ENCODE measurements at regions not wholly inside any gene's neighbourhood (a gene's known extent, or its start where the extent isn't known, plus 50 kb on each side); places are given as distances from the start of the nearest gene placed in this dataset.

- Histone ChIP-seq H2BK12ac (ENCODE audit: low read depth, low read length) (no peak overlapping the region), H2AK5ac (ENCODE audit: low read depth, low read length) (no peak overlapping the region), H3K9ac (replicated peaks in 1 of 4; ENCODE audit: extremely low read depth in 1 of 4, low read depth in 3 of 4, low read length in 3 of 4) (no peak overlapping the region), H3K36me3 (ENCODE audit: control insufficient read depth in 2 of 4, insufficient read depth in 4 of 4, low read length in 3 of 4) (no peaks in the 10 kb centered on the region; a peak in 1 of 8 replicates), H3K4me3 (ENCODE audit: extremely low read depth in 1 of 4, insufficient read depth in 2 of 4, low read depth in 3 of 4, low read length in 4 of 4) (no peak overlapping the region), H3K27ac (ENCODE audit: low read depth, low read length) (no peak overlapping the region), H3K56ac (replicated peaks; ENCODE audit: insufficient read length, low read depth, low read length) (no peak overlapping the region), H3K4me2 (ENCODE audit: insufficient read depth in 1 of 2, low read depth in 2 of 2, low read length in 2 of 2) (no peak overlapping the region), H4K20me1 (replicated peaks in 1 of 2; ENCODE audit: control insufficient read depth in 1 of 2, insufficient read depth in 2 of 2, low read length in 2 of 2) (peaks cover 0 to 8% of the 10 kb centered on the region in 2 experiments), H4K5ac (ENCODE audit: insufficient read length, low read depth, low read length) (no peak overlapping the region), H3K14ac (ENCODE audit: insufficient read length) (no peak overlapping the region), H3K4ac (replicated peaks; ENCODE audit: insufficient read length, low read depth, low read length) (no peak overlapping the region), H3K4me1 (replicated peaks in 1 of 4; ENCODE audit: control insufficient read depth in 3 of 4, insufficient read depth in 4 of 4, low read length in 3 of 4) (peaks cover 0 to 4% (median 0%) of the 10 kb centered on the region in 4 experiments; a peak in 1 of 7 replicates), H4K91ac (replicated peaks; ENCODE audit: insufficient read length, low read length) (no peak overlapping the region), H3K18ac (ENCODE audit: extremely low read depth, low read length) (no peak overlapping the region), H3K79me2 (ENCODE audit: control insufficient read depth in 1 of 2, insufficient read depth in 2 of 2, low read length in 2 of 2) (no peaks in the 10 kb centered on the region), H2BK15ac (ENCODE audit: low read length) (no peak overlapping the region), H3K23ac (ENCODE audit: insufficient read length) (no peak overlapping the region), H3K23me2 (ENCODE audit: low read depth, low read length) (peaks cover 7% of the 10 kb centered on the region; the same call in 1 of the 2 replicates), H2BK120ac (replicated peaks; ENCODE audit: low read depth, low read length) (no peak overlapping the region), H3K27me3 (replicated peaks in 1 of 4; ENCODE audit: control insufficient read depth in 3 of 4, extremely low read depth in 1 of 4, insufficient read depth in 3 of 4, low read length in 3 of 4) (no peaks in the 10 kb centered on the region), H2BK5ac (ENCODE audit: low read depth, low read length) (no peak overlapping the region), H4K8ac (ENCODE audit: extremely low read depth, insufficient read depth, low read length) (no peak overlapping the region), H2BK20ac (ENCODE audit: low read length) (no peak overlapping the region), H3K79me1 (ENCODE audit: low read depth, low read length) (0 out of 2 replicates have a peak, but pooled peaks cover 2% of the 10 kb centered on the region), H3K9me3 (ENCODE audit: insufficient read depth in 2 of 2, low read depth in 1 of 2, low read length in 1 of 2) (0 out of 4 replicates have a peak, but pooled peaks cover 0 to 3% of the 10 kb centered on the region in 2 experiments), H2AFZ (ENCODE audit: low read length) (no peak overlapping the region)
- DNase-seq (ENCODE audit: low read depth in 1 of 2, low spot score in 2 of 2), result no peak
- POLR2A ChIA-PET (ENCODE audit: partially characterized antibody), result interaction anchor here (1.5 kb wide), 1 partner anchor 115 kb away, joined by 3 read pairs; no protein-coding TSS in a partner anchor
- no peak for TF ChIP-seq MAFK (IDR thresholded peaks at IDR 0.05; ENCODE audit: low read depth, low read length)
- no peak for TF ChIP-seq RBBP5 (IDR thresholded peaks at IDR 0.05; ENCODE audit: borderline replicate concordance, low read depth, low read length)
- no peak for TF ChIP-seq CHD2 (IDR thresholded peaks at IDR 0.05; ENCODE audit: low read length)
- TF ChIP-seq CBX8 (IDR thresholded peaks at IDR 0.05; ENCODE audit: borderline replicate concordance, low read depth, low read length), result no peak
- TF ChIP-seq NANOG (IDR thresholded peaks at IDR 0.05; ENCODE audit: insufficient read depth, low read depth, low read length, poor library complexity, severe bottlenecking), result no peak
- TF ChIP-seq JUND (IDR thresholded peaks at IDR 0.05; ENCODE audit: low read length), result no peak
- no peak for TF ChIP-seq NRF1 (IDR thresholded peaks at IDR 0.05; ENCODE audit: low read depth, low read length)
- no peak for TF ChIP-seq SAP30 (IDR thresholded peaks at IDR 0.05; ENCODE audit: insufficient read depth, insufficient replicate concordance, low read length)
- no peak for TF ChIP-seq KDM4A (IDR thresholded peaks at IDR 0.05; ENCODE audit: low read depth, low read length, severe bottlenecking)
- WGBS, 2 experiments (ENCODE audit: extremely low coverage in 1 of 2, insufficient coverage in 1 of 2, insufficient read length in 1 of 2, insufficient replicate concordance in 2 of 2, low coverage in 1 of 2, low lambda C conversion rate in 2 of 2, missing lambda C conversion rate in 1 of 2), result 96% methylated on average over 6 of the region's 6 CpGs; no CpG with 5 or more reads in 1 of the 2 experiments
- no peak for FAIRE-seq
- CTCF ChIA-PET (ENCODE audit: partially characterized antibody), result interaction anchor here (0.8 kb wide), 1 partner anchor 133 kb away, joined by 3 read pairs; no protein-coding TSS in a partner anchor
Observed at GRCh38 chr2:6755456-6755855, 110.3 kb downstream of the CMPK2 start.

Data from H1 (cell line).